D721Med (cell line): ENCODE measurements at regions not wholly inside any gene's neighbourhood (a gene's known extent, or its start where the extent isn't known, plus 50 kb on each side); places are given as distances from the start of the nearest gene placed in this dataset.

Experiments
- DNase-seq: peaks from one replicate; pipeline ENCODE4 v3.0.0; 2011; ENCODE audit warnings: low spot score; ENCODE audit not compliant: insufficient read length
- FAIRE-seq: peaks from 2 replicates; lab custom pipeline; 2011; peaks lifted over from hg19 to GRCh38; lab: Jason Lieb, UNC
- TF ChIP-seq, protein P1 (sequence below): IDR thresholded peaks from 2 replicates; pipeline ENCODE4 v1.5.1; 2012; ENCODE audit warnings: mild to moderate bottlenecking, control low read depth; ENCODE audit not compliant: insufficient read depth; ENCODE audit errors: missing control alignments

DNA sequence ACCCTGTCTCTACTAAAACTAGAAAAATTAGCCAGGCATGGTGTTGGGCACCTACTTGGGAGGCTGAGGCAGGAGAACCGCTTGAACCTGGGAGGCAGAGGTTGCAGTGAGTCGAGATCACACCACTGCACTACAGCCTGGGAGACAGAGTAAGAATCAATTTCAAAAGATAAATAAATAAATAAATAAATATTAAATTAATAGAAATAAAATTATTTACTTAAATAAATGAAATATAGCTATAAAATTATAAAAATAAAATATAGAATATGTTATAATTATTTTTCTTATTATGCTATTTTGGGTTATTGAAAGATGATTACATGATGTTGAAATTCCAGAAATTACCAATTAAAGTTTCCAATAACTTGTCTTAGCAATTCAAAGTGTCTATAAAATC is 1029.8 kb upstream of the AGA start:
- TF ChIP-seq, protein P1, sequence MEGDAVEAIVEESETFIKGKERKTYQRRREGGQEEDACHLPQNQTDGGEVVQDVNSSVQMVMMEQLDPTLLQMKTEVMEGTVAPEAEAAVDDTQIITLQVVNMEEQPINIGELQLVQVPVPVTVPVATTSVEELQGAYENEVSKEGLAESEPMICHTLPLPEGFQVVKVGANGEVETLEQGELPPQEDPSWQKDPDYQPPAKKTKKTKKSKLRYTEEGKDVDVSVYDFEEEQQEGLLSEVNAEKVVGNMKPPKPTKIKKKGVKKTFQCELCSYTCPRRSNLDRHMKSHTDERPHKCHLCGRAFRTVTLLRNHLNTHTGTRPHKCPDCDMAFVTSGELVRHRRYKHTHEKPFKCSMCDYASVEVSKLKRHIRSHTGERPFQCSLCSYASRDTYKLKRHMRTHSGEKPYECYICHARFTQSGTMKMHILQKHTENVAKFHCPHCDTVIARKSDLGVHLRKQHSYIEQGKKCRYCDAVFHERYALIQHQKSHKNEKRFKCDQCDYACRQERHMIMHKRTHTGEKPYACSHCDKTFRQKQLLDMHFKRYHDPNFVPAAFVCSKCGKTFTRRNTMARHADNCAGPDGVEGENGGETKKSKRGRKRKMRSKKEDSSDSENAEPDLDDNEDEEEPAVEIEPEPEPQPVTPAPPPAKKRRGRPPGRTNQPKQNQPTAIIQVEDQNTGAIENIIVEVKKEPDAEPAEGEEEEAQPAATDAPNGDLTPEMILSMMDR = no peak
- FAIRE-seq (no peak), DNase-seq (no peak)

GRCh38 chr4:178480105-178480504 is 1037.9 kb upstream of the AGA start:
- no peak for FAIRE-seq
- no peak for DNase-seq
- TF ChIP-seq, protein P1 = no peak

- FAIRE-seq = no peak
- TF ChIP-seq, protein P1 = no peak
- no peak for DNase-seq
Measured at GRCh38 chr4:178480881-178481280, 1038.6 kb upstream of the AGA start.

DNA sequence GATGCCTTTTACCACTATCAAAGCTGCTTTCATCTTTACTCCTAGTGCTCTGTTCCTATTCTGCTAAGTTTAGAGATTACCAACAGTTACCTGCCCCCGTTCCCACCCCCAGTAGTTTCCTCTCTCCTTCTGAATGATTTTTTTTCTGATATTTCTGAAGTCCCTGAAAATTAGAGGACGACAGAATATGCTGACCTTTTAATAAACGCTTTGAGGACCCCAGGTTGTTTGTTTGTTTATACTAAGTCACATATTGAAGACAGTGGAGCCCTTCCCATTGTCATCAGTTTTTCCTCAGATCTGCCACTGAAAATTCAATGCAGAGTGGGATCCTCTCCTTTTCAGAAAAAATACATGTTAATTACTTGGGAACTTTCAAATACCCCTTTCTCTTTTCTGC is 1039.3 kb upstream of the AGA start:
- FAIRE-seq = no peak
- TF ChIP-seq, protein P1 = no peak
- DNase-seq = no peak

DNA sequence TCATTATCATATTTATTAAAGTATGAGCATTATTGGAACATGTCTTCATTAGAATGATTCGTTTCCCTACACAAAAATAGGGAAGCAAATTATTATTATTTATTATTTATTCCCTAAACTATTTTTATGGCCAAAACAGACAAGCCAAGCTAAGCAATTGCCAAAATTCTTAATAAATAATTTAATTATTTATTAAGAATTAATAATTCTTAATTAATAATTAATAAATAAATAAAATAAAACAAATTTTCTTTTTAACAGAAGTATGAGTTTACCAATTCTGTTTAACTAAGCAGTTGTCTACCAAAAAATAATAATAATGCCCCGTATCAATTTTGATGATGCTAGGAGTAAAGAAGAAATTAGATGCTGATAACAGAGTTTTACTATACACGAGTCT is 1080.8 kb upstream of the AGA start:
- FAIRE-seq (no peak), DNase-seq (no peak)
- TF ChIP-seq, protein P1 = no peak

- FAIRE-seq (no peak), DNase-seq (no peak)
- TF ChIP-seq, protein P1 = no peak
Measured at GRCh38 chr4:178535939-178536579, 1093.8 kb upstream of the AGA start.

DNA sequence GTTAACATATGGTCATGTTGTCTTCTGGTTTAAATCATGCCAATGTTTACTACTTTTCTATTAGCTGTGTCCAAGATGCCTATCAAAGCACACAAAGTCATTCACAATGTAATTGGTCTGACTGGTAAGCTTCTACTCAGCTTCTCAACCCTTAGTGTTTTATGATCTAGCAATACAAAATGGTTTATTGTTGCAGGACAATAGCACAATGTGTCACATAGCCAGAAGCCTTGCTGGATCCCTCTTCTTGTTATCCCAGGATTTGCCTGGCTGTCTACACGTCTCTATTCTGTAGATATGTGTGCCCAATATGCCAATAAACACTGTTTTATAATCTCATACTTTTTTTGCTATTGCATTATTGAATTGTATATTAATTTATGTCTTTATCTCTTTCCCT is 1111.0 kb upstream of the AGA start:
- TF ChIP-seq, protein P1 = no peak
- FAIRE-seq (no peak), DNase-seq (no peak)
